Skeletal muscle tissue (tissue), 3 donors: ENCODE measurements at regions not wholly inside any gene's neighbourhood (a gene's known extent, or its start where the extent isn't known, plus 50 kb on each side); places are given as distances from the start of the nearest gene placed in this dataset.

Experiments used
- H3K27ac ChIP-seq: one replicate; pipeline ENCODE4 v1.7.0; 2013; ENCODE audit warnings: mild to moderate bottlenecking, low read depth, low read length, inconsistent platforms
- H3K27me3 ChIP-seq, 3 donors: one replicate each; pipeline ENCODE4 v1.7.0; 2013; ENCODE audit warnings: low read length in 3 of 3; ENCODE audit not compliant: control insufficient read depth in 3 of 3, insufficient read depth in 3 of 3
- H3K36me3 ChIP-seq, 3 donors: one replicate each; pipeline ENCODE4 v1.7.0; 2013; ENCODE audit warnings: low read length in 3 of 3; ENCODE audit not compliant: control insufficient read depth in 3 of 3, insufficient read depth in 3 of 3
- H3K4me1 ChIP-seq, 3 donors: one replicate each; pipeline ENCODE4 v1.7.0; 2013; ENCODE audit warnings: low read length in 3 of 3, mild to moderate bottlenecking in 3 of 3; ENCODE audit not compliant: control insufficient read depth in 3 of 3, insufficient read depth in 3 of 3
- H3K4me3 ChIP-seq, 3 donors: one replicate each; pipeline ENCODE4 v1.7.0; 2013; ENCODE audit warnings: low read length in 3 of 3
- H3K9ac ChIP-seq, 3 donors: one replicate each; pipeline ENCODE4 v1.7.0; 2013; ENCODE audit warnings: low read length in 3 of 3, mild to moderate bottlenecking in 3 of 3, moderate library complexity in 2 of 3, low read depth in 1 of 3
- H3K9me3 ChIP-seq, 3 donors: one replicate each; pipeline ENCODE4 v1.7.0; 2013; ENCODE audit warnings: low read length in 3 of 3; ENCODE audit not compliant: control insufficient read depth in 3 of 3
- donor health status: Osteomylitis.

DNA sequence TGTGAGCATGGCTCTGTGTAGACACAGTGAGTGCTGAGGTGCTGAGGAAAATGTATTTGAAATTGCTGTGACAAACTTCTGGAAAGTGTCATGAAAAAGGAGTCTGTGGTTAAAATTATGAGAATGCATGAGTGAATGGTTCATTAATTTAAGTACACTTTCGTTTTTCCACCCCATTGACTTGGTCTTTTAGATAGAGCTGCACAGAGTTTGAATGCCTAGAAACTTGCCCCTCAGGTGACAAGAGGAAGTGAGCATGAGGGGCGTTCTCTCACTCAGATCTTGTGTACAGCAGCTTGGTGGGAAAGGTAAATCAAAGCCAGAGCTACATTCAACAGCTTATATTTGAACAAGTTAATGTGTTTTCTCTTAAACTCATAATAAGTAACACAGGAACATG is 296.8 kb downstream of the WDR72 start:
- no peak overlapping the region for H3K4me3 ChIP-seq
- no peaks in the 10 kb centered on the region for H3K36me3 ChIP-seq
- H3K4me1 ChIP-seq: no peaks in the 10 kb centered on the region
- H3K9me3 ChIP-seq: peaks cover 0 to 5% (median 0%) of the 10 kb centered on the region in 3 donors
- H3K27me3 ChIP-seq: no peaks in the 10 kb centered on the region
- no peak overlapping the region for H3K9ac ChIP-seq
- H3K27ac ChIP-seq: no peak overlapping the region

DNA sequence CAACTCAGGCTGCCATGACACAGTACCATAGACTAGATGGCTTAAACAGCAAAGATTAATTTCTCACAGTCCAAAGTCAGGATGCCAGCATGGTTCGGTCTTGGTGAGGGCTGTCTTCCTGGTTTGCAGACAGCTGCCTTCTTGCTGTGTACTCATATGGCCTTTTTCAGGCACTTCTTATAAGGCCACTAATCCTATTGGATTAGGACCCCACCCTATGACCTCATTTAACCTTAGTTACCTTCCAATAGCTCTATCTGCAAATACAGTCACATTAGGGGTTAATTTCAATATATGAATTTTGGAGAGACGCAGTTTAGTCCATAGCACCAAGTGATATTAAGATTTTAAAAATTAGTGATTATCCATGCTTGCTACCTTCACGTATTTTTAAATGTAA is 297.8 kb downstream of the WDR72 start:
- peaks cover 0 to 3% (median 0%) of the 10 kb centered on the region in 3 donors for H3K27me3 ChIP-seq
- no peaks in the 10 kb centered on the region for H3K4me1 ChIP-seq
- no peak overlapping the region for H3K4me3 ChIP-seq
- peaks cover 0 to 5% (median 0%) of the 10 kb centered on the region in 3 donors for H3K9me3 ChIP-seq
- no peaks in the 10 kb centered on the region for H3K36me3 ChIP-seq
- H3K9ac ChIP-seq: no peak overlapping the region
- H3K27ac ChIP-seq: no peak overlapping the region

DNA sequence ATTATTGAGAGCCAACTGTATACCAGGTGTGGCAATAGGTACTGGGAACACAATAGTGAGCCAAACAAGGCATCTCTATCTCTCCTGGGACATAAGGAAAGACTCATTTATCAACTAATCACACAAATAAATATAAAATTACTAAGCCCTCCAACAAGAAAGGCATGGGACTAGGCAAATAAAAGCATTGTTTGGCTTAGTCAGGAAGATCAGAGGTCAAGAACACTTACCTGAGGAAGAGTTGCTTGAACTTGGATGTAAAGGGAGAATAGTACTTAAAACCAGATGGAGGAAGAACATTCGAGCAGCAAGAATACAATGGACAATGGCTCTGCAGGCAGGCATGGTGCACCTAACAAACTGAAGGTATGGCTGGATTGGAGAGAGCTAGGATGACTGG is 300.7 kb downstream of the WDR72 start:
- Histone ChIP-seq H3K9me3 (peaks cover 0 to 5% (median 0%) of the 10 kb centered on the region in 3 donors), H3K9ac (no peak overlapping the region), H3K4me3 (no peak overlapping the region), H3K27me3 (peaks cover 0 to 3% (median 0%) of the 10 kb centered on the region in 3 donors), H3K4me1 (no peaks in the 10 kb centered on the region), H3K27ac (no peak overlapping the region), H3K36me3 (no peaks in the 10 kb centered on the region)

DNA sequence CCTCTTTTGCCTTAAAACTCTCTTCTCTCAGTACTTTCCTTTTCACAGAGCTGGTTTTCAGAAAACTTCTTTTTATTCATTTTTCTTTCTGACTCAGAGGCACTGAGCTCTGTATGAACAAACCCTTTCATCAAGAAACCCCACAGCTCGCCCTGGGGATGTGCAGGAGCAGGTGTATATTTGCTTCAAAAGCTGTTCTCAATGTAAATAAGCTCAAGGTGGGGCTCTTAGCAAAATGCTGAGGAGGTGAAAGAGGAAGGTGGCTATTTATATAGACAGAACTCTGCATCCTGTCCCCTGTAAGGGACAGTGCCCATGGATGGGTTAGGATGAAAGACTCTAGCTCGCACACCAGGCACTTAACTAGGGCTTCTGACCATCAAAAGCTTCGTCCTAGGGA is 302.0 kb downstream of the WDR72 start:
- no peaks in the 10 kb centered on the region for H3K4me1 ChIP-seq
- H3K27ac ChIP-seq: no peak overlapping the region
- peaks cover 0 to 5% (median 0%) of the 10 kb centered on the region in 3 donors for H3K9me3 ChIP-seq
- H3K36me3 ChIP-seq: no peaks in the 10 kb centered on the region
- H3K9ac ChIP-seq: no peak overlapping the region
- H3K27me3 ChIP-seq: peaks cover 0 to 3% (median 0%) of the 10 kb centered on the region in 3 donors
- H3K4me3 ChIP-seq: no peak overlapping the region

DNA sequence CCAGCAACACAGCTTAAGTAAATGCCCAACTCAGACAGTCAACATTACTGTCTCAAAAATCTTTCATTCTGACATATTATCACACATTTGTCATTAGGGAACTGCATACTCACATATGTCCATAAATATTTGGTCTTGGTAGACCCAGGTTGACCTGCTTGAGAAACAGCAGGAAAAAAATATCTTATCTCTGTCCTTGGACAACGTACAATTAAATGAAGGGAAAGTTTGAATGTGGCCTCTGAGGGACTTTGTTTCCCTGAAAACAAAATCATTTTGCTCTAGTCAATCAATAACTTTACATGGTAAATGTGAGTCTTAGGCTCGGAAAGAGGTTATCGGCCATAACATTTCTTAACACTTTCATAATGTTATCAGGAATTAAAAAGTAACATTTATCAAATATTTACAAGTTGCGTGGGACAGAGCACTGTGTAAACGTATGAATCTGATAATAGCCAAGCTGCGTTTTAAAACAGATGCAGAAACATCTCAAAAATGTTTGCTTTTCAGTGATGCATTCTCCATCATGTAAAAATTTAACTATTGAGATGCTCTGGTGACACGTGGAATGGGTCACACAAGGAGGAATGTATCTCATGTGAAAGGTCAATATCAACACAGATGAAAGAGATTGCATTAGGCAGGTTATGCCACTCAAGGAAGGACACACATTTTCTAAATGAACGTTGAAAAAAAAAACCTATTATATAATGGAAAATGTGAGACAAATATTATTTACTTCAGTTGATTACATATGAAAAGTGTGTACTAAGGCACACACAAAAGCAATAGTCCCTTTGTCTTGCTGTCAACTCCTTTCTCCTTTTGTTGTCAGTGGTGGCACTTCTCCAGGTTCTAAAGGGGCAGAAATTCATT is 304.4 kb downstream of the WDR72 start:
- Histone ChIP-seq H3K9ac (no peak overlapping the region), H3K36me3 (no peaks in the 10 kb centered on the region), H3K4me3 (no peak overlapping the region), H3K9me3 (no peaks in the 10 kb centered on the region), H3K4me1 (no peaks in the 10 kb centered on the region), H3K27me3 (peaks cover 0 to 3% (median 0%) of the 10 kb centered on the region in 3 donors), H3K27ac (no peak overlapping the region)

DNA sequence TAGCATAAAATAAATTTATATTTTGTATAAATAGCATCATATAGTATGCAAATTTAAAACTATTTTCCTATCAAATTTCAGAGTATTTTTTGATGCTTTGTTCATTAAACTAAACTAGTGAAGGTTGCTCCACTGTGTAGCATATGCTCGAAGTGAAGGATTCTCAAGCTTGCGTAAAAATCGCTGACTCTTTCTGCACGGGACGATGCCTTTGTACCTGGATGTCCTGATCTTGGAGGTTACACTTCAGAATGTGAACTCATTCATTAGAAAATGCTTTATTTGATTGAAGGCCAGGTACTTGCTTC is 305.0 kb downstream of the WDR72 start:
- no peaks in the 10 kb centered on the region for H3K36me3 ChIP-seq
- H3K4me1 ChIP-seq: no peaks in the 10 kb centered on the region
- no peak overlapping the region for H3K9ac ChIP-seq
- no peak overlapping the region for H3K4me3 ChIP-seq
- peaks cover 0 to 3% (median 0%) of the 10 kb centered on the region in 3 donors for H3K27me3 ChIP-seq
- H3K9me3 ChIP-seq: no peaks in the 10 kb centered on the region
- no peak overlapping the region for H3K27ac ChIP-seq

DNA sequence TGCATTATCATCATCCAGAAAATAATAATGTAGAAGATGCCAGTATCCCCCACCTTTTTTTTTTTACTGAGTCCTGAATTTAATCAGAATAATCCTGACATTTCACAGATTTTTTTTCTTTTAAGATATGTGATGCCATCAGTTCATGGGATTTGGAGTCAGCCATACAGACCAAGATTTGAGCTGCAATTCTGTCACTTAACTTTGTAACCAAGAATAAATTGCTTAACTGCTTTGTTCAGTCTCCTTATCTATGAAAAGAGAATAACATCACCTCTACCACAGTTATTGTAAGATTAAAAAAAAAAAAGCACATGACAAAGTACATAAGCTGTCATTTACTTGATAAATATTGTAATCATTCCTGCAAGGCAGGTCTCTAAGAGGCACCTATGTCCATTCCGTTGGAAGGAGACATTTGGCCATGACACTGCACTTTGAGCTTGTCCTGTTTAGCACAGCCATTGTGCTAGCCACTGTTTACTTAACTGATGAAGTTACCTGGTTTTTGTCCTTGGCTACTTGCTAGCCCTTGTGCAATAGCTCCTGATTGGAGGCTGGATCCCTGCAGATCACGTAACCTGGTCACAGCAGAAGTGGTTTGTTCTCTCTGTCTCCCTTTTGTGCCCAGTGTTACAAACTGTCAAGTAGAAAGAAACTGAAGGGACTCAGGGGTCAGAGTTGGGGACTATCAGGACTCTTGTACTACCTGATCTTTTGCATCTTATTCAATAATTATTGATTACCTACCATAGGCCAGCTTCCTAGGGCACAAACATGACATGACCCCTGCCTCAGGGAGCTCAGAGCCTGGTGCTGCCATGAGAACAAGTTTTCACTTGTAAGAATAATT is 306.0 kb downstream of the WDR72 start:
- H3K9me3 ChIP-seq: no peaks in the 10 kb centered on the region
- no peak overlapping the region for H3K27ac ChIP-seq
- H3K9ac ChIP-seq: no peak overlapping the region
- H3K27me3 ChIP-seq: peaks cover 0 to 3% (median 0%) of the 10 kb centered on the region in 3 donors
- H3K4me3 ChIP-seq: no peak overlapping the region
- no peaks in the 10 kb centered on the region for H3K36me3 ChIP-seq
- H3K4me1 ChIP-seq: peaks cover 0 to 2% (median 0%) of the 10 kb centered on the region in 3 donors

DNA sequence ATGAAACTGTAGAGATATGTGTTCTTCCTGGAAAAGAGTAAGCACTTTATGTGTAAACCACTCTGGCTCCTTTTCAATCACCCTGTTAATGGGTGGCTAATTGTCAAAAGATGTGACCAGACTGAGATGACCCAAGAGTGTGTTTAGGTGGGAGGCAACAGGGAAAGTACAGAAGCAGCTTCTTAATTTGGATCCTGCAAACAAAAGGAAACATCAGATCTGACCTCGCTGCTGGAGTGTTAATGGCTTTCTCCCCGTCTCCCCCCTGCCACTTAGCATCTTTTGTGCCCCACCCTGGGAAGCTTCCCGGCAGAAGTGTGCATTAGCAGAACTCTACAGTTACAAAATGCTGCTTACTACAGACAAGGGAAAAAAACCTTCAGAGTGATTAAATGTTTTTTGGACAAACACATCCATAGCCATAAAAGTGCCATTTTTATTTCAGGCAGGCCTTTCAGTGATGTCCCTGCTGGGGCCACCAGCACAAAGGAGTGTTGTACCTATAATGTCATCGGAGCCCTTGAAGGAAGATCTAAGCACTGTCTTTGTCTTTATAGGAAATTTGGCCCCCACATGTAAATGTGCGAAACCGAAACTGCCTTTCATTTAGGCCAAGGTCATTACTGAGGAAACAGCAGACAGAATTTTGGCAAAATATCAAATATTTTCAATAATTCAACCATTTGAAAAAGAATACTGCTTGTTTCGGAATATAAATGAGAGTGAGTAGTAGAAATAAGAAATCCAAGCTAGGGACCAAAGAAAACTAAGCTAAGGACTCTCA is 311.0 kb downstream of the WDR72 start:
- Histone ChIP-seq H3K27me3 (no peaks in the 10 kb centered on the region), H3K4me1 (peaks cover 0 to 6% (median 0%) of the 10 kb centered on the region in 3 donors), H3K9me3 (no peaks in the 10 kb centered on the region), H3K36me3 (no peaks in the 10 kb centered on the region), H3K4me3 (no peak overlapping the region), H3K27ac (no peak overlapping the region), H3K9ac (no peak overlapping the region)

DNA sequence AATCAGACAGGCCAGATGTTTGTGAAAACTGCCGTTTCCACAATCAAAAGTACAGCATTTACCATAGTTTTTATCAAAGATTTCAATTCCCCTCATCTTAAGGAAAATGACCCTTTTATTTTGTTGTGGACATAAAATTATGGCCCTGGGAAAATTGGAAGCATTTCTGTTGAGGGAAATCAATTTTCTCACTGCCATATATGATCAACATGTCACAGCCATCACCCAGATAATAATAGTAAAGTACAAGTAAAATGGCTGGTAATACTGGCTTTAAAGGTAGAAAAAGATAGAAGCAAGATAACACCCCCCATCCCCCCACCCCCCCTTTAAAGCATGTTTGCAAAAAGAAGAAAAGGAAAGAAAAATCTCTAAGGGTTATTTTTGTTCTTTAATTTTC is 311.7 kb downstream of the WDR72 start:
- Histone ChIP-seq H3K9ac (no peak overlapping the region), H3K4me3 (no peak overlapping the region), H3K27me3 (no peaks in the 10 kb centered on the region), H3K4me1 (peaks cover 0 to 6% (median 0%) of the 10 kb centered on the region in 3 donors), H3K27ac (no peak overlapping the region), H3K36me3 (no peaks in the 10 kb centered on the region), H3K9me3 (no peaks in the 10 kb centered on the region)
